HG03175 (cell line): ENCODE measurements at regions not wholly inside any gene's neighbourhood (a gene's known extent, or its start where the extent isn't known, plus 50 kb on each side); places are given as distances from the start of the nearest gene placed in this dataset.
"Not testable (repeated sequence)": the region's sequence is repeated elsewhere in the genome, so short reads cannot be mapped to it uniquely, and the experiment has no call there.

ENCODE experiments used
- ATAC-seq: cut with Tn5 transposase; IDR thresholded peaks from one replicate; pipeline ENCODE4 v1.9.1; 2021; ENCODE audit warnings: mild to moderate bottlenecking, moderate library complexity; ENCODE audit not compliant: unreplicated experiment

- peak; percentile 94 for ATAC-seq
Measured at GRCh38 chr2:39837856-39838453, 58.9 kb upstream of the THUMPD2 start.

- no peak for ATAC-seq
Measured at GRCh38 chr2:39836638-39837037, 57.6 kb upstream of the THUMPD2 start.

- ATAC-seq = no peak
Measured at GRCh38 chr2:39834426-39834825, 55.4 kb upstream of the THUMPD2 start.

GRCh38 chr2:39830610-39831009 is 51.6 kb upstream of the THUMPD2 start:
- not testable (repeated sequence) for ATAC-seq
